Spleen (tissue), 7 donors: ENCODE measurements at regions not wholly inside any gene's neighbourhood (a gene's known extent, or its start where the extent isn't known, plus 50 kb on each side); places are given as distances from the start of the nearest gene placed in this dataset.

Experiments used
- CTCF ChIP-seq, 11 experiments: fragments of 200-600 bp in 7 of 11; fragments of 450-650 bp in 4 of 11; sonication (generic) in 4 of 11; IDR thresholded peaks in 8 of 11; conservative IDR thresholded peaks in 3 of 11; 1 replicate in 7 of 11; 2 replicates in 4 of 11; pipeline versions ENCODE4 v1.4.0 to v1.8.0; 2016 to 2021; ENCODE audit warnings: antibody characterized with exemption in 11 of 11, inconsistent platforms in 4 of 11, mild to moderate bottlenecking in 1 of 11
- POLR2A ChIP-seq, 3 donors: fragments of 450-650 bp; IDR thresholded peaks; one replicate each; pipeline ENCODE4 v1.5.1; 2017; ENCODE audit warnings: antibody characterized with exemption in 3 of 3, mild to moderate bottlenecking in 1 of 3
- POLR2AphosphoS5 ChIP-seq, 3 donors: sonication (generic); formaldehyde crosslinking; IDR thresholded peaks; one replicate each; pipeline ENCODE4 v1.5.1; 2017; ENCODE audit warnings: antibody characterized with exemption in 3 of 3
- donor health status: DM: no; HTN: no; CAD: no; lungs with moderate emphysema.
- donor health status: DM: no; HTN: no; CAD: no.
- donor health status: DM: no; HTN: no; CAD: no.

GRCh38 chr7:114084002-114084471, 165.2 kb upstream of the PPP1R3A start:
- no peak for TF ChIP-seq CTCF (IDR thresholded peaks at IDR 0.05 in 8 of 11, conservative IDR thresholded peaks at IDR 0.05 in 3 of 11)
- TF ChIP-seq POLR2A (IDR thresholded peaks at IDR 0.05), result no peak
- no peak for TF ChIP-seq POLR2AphosphoS5 (IDR thresholded peaks at IDR 0.05)
